ENCODE measurements at regions not wholly inside any gene's neighbourhood (a gene's known extent, or its start where the extent isn't known, plus 50 kb on each side); places are given as distances from the start of the nearest gene placed in this dataset.

DNA sequence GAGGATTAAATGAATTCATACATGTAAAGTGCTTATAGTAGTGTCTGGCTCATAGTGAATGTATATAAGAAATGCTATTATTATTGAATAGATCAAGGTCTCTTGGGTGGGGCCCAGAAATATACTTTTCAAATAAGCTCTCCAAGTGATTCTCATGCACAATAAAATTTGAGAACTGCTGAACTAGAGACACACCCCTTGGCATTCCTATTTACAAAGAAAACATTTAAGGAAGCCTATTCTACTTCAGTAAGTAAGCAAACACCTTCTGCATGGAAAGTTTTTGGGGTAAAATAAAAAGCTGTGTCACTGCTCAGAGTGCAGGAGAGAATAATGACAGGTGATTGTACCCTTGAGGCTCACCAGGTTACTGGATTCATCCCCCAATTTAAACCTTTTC lies 75.2 kb downstream of the EOMES start:
- TF ChIP-seq TEAD2 (tag; IDR thresholded peaks at IDR 0.05) (no peak), XRCC5 (IDR thresholded peaks at IDR 0.05; ENCODE audit: low read depth, low read length) (no peak), EWSR1 (IDR thresholded peaks at IDR 0.05; ENCODE audit: borderline replicate concordance, low read depth, partially characterized antibody) (no peak), KHSRP (IDR thresholded peaks at IDR 0.05) (no peak), YY1 (IDR thresholded peaks at IDR 0.05; ENCODE audit: borderline replicate concordance in 1 of 3, control insufficient read depth in 1 of 3, extremely low read depth in 1 of 3, insufficient read depth in 3 of 3, insufficient read length in 1 of 3, insufficient replicate concordance in 2 of 3, low read depth in 1 of 3, low read length in 2 of 3) (no peak), SP1 (CRISPR knock-in tag; IDR thresholded peaks at IDR 0.05) (no peak), ZNF253 (CRISPR knock-in tag; conservative IDR thresholded peaks at IDR 0.05) (no peak), ZNF274 (IDR thresholded peaks at IDR 0.05; ENCODE audit: borderline replicate concordance, low read depth, low read length) (no peak)
- TF ChIP-seq, protein P1, sequence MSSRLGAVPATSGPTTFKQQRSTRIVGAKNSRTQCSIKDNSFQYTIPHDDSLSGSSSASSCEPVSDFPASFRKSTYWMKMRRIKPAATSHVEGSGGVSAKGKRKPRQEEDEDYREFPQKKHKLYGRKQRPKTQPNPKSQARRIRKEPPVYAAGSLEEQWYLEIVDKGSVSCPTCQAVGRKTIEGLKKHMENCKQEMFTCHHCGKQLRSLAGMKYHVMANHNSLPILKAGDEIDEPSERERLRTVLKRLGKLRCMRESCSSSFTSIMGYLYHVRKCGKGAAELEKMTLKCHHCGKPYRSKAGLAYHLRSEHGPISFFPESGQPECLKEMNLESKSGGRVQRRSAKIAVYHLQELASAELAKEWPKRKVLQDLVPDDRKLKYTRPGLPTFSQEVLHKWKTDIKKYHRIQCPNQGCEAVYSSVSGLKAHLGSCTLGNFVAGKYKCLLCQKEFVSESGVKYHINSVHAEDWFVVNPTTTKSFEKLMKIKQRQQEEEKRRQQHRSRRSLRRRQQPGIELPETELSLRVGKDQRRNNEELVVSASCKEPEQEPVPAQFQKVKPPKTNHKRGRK (tag; IDR thresholded peaks at IDR 0.05) = no peak
- TF ChIP-seq, protein P2, sequence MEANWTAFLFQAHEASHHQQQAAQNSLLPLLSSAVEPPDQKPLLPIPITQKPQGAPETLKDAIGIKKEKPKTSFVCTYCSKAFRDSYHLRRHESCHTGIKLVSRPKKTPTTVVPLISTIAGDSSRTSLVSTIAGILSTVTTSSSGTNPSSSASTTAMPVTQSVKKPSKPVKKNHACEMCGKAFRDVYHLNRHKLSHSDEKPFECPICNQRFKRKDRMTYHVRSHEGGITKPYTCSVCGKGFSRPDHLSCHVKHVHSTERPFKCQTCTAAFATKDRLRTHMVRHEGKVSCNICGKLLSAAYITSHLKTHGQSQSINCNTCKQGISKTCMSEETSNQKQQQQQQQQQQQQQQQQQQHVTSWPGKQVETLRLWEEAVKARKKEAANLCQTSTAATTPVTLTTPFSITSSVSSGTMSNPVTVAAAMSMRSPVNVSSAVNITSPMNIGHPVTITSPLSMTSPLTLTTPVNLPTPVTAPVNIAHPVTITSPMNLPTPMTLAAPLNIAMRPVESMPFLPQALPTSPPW (CRISPR knock-in tag; IDR thresholded peaks at IDR 0.05) = no peak
- TF ChIP-seq, protein P3, sequence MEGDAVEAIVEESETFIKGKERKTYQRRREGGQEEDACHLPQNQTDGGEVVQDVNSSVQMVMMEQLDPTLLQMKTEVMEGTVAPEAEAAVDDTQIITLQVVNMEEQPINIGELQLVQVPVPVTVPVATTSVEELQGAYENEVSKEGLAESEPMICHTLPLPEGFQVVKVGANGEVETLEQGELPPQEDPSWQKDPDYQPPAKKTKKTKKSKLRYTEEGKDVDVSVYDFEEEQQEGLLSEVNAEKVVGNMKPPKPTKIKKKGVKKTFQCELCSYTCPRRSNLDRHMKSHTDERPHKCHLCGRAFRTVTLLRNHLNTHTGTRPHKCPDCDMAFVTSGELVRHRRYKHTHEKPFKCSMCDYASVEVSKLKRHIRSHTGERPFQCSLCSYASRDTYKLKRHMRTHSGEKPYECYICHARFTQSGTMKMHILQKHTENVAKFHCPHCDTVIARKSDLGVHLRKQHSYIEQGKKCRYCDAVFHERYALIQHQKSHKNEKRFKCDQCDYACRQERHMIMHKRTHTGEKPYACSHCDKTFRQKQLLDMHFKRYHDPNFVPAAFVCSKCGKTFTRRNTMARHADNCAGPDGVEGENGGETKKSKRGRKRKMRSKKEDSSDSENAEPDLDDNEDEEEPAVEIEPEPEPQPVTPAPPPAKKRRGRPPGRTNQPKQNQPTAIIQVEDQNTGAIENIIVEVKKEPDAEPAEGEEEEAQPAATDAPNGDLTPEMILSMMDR (IDR thresholded peaks at IDR 0.05 in 2 of 3, conservative IDR thresholded peaks at IDR 0.05 in 1 of 3; ENCODE audit: insufficient read depth in 2 of 3, low read depth in 1 of 3, low read length in 3 of 3) = no peak
